ENCODE measurements at regions not wholly inside any gene's neighbourhood (a gene's known extent, or its start where the extent isn't known, plus 50 kb on each side); places are given as distances from the start of the nearest gene placed in this dataset.

GRCh38 chr14:105641075-105641937 lies 114.9 kb downstream of the TMEM121 start:
- TF ChIP-seq CTCF (IDR thresholded peaks at IDR 0.05) (no peak), POLR2A (IDR thresholded peaks at IDR 0.05) (no peak)

All from heart left ventricle (tissue), 13 donors.